Epithelial cell of prostate (primary cell): ENCODE measurements at regions not wholly inside any gene's neighbourhood (a gene's known extent, or its start where the extent isn't known, plus 50 kb on each side); places are given as distances from the start of the nearest gene placed in this dataset.

Experiments
- DNase-seq: peaks from one replicate; pipeline ENCODE4 v3.0.0-alpha.2; 2011; ENCODE audit warnings: low read depth, low spot score
- H3K27ac ChIP-seq: fragments of 450-650 bp; 2 replicates; pipeline ENCODE4 v1.5.1; 2017; ENCODE audit warnings: mild to moderate bottlenecking

DNA sequence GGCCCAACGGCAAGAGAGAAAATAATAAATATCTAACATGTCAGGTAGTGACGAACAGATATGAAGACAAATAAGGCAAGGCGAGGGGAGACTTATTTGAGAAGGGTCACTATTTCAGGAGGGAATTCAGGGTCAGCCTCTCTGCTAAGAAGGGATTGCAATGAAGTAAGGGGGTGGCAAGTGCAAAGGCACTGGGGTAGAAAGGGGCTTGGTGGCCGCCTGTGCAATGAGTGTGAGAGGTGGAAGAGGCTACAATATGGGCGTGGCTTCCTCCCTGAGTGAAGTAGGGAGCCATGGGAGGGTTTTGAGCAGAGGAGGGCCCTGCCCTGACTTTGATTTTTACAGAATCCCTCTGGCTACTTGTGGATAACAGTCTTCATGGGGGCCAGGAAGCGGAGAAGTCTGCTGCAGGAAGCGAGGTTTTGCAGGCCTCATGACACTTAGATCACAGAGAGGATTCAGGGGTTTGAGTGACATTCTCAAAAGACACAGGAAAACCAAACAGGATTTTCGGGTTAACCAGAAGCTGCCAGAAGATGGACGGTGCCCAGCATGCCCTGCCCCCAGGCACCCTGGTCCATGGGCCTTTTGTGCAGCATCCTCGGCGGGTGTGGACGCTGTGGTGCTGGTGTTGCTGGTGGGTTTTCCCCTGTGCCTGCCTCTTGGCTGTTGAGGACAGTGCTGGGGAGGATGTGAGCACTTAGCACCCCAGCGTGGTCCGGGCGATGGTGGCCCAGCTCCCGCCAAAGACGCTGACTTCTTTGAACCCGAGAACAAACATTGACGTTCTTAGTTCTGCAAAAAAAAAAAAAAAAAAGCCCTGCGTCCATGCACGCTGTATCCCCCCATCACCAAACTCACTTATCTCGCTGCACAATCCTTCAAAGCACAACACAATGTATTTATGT lies 124.2 kb upstream of the PTPN1 start:
- H3K27ac ChIP-seq, result no peak overlapping the region
- no peak for DNase-seq

- no peak for DNase-seq
- no peak overlapping the region for H3K27ac ChIP-seq
Measured at GRCh38 chr20:50386641-50386960, 123.6 kb upstream of the PTPN1 start.

DNA sequence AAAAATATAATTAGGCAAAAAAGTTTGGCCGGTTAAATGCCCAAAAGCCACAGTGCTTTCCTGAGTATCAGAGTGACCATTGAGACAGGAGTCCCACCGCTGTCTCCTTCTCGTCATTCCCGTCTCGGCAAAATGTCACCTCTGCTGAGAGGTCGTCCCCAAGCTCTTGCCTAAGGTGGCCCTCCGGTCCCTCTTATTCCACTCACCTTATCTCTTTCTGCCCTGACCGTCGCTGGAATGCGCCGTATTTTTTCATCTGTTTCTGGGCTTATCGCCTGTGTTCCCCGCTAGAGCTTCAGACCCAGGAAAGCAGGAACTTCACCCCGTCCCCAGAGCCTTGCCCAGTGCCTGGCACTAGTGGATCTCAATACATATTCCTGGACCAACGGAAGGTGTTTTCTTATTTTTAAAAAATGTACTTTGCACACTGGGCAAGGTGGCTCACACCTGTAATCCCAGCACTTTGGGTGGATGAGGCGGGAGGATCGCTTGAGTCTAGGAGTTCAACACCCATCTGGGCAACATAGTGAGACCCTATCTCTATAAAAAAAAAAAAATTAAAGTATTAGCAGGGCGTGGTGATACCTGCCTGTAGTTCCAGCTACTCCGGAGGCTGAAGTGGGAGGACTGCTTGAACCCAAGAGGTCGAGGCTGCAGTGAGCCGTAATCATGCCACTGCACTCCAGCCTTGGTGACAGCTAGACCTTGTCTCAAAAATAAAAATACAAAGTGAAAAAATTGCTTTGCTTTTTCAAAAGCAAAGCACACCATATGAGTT lies 122.8 kb upstream of the PTPN1 start:
- no peak for DNase-seq
- H3K27ac ChIP-seq, result no peak overlapping the region

DNA sequence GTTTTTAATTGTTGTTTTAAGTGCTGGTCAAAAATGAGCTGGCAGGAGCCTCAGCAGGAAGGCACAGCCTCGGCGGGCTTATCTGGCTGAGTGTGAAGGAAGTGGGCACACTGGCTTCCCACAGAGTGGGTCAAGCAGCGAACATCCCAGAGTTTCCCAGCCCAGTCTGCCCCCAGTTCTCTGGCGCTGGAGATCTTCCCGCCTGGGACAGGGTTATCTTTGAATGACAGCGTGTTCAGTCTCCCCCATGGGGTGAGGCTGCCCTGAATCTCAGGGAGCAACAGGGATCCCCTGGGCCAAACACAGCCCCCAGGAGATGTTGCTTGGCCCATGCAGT lies 122.2 kb upstream of the PTPN1 start:
- no peak for DNase-seq
- no peak overlapping the region for H3K27ac ChIP-seq

DNA sequence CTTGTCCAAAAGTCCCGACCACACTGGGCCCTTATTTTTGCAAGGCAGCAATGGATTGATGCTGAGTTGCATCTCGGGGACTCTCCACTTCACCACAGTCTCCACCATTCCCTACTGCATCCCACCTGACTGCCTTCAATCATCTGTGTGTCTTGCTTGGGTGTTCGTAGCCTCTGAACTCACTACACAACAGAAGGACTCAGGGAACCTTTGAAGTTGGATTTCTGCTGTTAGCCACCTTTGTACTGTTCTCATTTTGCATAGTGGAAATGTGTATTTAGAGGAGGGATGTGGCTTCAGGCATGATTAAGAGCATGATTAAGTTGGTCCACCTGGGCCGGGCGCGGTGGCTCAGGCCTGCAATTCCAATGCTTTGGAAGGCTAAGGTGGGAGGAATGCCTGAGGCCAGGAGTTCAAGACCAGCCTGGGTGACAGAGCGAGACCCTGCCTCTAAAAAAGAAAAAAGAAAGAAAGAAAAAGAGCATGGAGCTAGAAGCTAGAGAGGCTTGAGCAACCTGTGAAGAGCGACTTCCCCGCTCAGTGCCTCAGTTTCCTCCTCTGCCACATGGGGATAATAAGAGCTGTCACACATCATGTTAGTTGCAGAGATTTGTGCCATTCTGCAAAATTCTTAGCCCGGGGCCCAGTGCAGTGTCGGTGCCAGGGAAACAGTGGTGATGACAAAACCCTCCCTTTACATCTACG lies 121.3 kb upstream of the PTPN1 start:
- no peak for DNase-seq
- no peak overlapping the region for H3K27ac ChIP-seq

DNA sequence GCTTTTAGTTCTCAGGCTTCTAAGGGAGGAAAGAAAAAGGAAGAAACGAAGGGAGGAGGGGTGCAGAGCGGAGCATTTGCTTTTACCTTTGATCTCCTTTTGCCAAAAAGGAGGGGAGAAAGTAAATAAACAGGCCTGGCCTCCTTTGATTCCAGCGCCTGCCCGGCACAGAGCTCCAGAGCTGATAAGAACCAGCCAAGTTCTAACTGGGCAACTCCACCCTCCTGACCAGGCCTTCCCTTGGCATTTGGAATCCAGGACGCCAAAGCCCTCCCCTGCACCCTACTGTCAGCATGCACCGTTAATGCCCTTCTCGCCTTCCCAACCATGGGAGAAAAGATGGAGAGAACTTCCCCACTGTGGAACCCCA lies 120.8 kb upstream of the PTPN1 start:
- no peak for DNase-seq
- H3K27ac ChIP-seq, result no peak overlapping the region

- no peak for DNase-seq
Measured at GRCh38 chr20:50389808-50390684, 120.1 kb upstream of the PTPN1 start.

GRCh38 chr20:50390685-50391443 lies 119.3 kb upstream of the PTPN1 start:
- DNase-seq, result no peak
- H3K27ac ChIP-seq, result no peak overlapping the region

More at GRCh38 chr20:50389808-50390684, 120.1 kb upstream of the PTPN1 start:
- H3K27ac ChIP-seq, result no peak overlapping the region

- no peak overlapping the region for H3K27ac ChIP-seq
- DNase-seq, result no peak
Measured at GRCh38 chr20:50391444-50392137, 118.6 kb upstream of the PTPN1 start.

DNA sequence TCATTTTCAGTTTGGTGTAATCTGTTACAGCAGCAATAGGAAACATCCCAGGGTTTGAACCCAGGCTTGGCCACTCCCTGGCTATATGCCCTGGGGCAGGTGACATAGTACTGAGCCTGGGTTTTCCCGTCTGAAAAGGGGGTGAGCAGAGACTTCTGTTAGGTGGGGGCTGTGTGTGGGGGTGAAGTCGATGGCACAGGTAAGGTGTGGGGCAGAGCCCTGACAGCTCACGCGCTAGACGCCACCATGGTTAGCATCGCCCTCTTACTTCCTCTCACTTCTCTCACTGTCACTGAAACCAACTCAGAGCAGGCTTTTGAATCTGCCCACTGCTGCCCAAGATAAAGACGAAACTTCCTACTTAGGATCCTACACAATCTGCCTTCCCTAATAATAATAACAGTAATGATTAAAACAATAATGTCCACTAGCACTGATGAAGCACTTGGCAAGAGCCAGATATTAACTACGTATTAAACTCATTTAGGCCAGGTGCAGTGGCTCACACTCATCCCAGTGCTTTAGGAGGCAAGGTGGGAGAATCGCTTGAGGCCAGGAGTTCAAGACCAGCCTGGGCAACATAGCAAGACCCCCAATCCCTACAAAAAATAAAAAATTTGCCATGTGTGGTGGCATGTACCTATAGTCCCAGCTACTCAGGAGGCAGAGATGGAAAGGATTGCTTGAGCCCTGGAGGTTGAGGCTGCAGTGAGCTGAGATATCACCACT lies 117.9 kb upstream of the PTPN1 start:
- no peak overlapping the region for H3K27ac ChIP-seq
- DNase-seq, result no peak

- DNase-seq, result no peak
- no peak overlapping the region for H3K27ac ChIP-seq
Measured at GRCh38 chr20:50393242-50393641, 116.9 kb upstream of the PTPN1 start.

DNA sequence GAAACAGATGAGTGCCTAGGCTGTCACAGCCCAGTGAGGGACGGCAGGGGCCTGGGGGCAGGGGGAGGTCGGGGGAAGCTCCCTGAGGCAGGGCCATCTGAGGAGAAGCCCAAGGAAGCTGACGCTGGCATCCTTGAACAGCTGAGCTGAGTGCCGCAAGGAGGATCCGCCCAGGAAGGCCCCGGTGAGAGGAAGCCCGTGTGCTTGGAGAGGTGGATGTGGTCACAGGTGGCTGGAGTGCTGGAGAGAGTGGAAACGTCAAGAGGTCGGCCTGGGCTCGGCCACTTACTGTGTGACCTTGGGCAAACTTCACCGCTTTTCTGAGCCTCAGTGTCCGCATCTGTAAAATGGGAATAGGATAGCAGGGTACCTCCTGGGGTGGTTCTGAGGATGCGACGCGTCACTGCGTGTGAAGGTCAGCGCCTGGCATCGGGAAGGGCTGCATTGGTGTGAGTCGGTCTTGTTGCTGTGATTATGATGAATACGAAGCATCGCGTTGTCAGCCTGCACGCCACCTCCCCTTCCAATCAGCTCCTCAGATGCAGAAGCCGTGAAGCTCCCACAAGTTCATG lies 116.1 kb upstream of the PTPN1 start:
- no peak overlapping the region for H3K27ac ChIP-seq
- no peak for DNase-seq

GRCh38 chr20:50394569-50394968 lies 115.6 kb upstream of the PTPN1 start:
- H3K27ac ChIP-seq, result no peak overlapping the region
- no peak for DNase-seq

DNA sequence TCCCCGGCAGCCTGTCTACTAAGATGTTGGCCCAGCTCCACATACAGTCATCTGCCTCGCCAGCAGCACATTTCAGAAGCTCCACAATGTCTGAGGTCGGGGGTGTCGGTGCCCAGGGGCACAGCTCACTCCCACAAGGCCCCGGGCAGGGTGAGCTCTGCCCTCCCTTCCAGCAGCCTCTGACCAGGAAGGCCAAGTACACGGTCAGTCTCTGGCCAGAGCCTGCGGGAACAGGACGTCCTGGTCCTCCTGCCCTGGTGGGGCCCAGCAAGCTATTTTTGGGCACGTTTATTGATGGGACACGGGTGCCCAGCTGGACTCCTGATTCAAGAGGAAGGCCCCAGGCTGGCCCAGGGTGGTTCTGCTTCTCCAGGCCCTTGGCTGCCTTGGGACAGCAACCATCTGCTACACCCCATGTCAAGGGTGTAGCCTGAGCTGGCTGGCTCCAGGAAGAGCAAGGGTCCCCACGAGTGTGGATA lies 114.9 kb upstream of the PTPN1 start:
- no peak for DNase-seq
- H3K27ac ChIP-seq, result no peak overlapping the region

DNA sequence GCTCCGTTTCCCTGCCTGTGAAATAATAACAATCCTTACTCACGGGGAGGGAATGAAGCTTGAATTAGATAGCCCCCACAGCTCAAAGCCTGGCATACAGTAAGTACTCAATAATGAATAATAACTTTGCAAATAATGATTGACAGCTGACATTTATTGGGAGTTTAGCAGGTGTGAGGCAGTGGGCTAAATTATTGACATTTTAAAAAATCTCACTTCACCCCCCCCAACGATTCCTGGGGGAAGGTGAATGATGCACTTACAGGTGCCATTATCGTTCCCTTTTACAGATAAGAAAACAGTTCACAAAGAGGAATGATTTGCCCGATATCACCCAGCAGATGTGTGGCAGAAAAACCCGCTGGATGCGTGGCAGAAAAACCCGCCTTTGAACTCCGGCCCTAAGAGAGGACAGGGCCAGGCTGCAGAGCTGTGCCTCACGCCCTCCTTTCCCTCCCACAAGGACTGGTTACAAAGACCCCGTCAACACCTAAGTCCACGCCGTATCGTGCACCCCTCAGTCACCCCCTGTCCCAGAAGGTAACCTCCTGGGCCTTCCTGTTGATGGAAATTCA lies 114.2 kb upstream of the PTPN1 start:
- no peak overlapping the region for H3K27ac ChIP-seq
- no peak for DNase-seq

GRCh38 chr20:50396623-50397022 lies 113.6 kb upstream of the PTPN1 start:
- no peak overlapping the region for H3K27ac ChIP-seq
- no peak for DNase-seq

- no peak overlapping the region for H3K27ac ChIP-seq
Measured at GRCh38 chr20:50397058-50397457, 113.1 kb upstream of the PTPN1 start.

More at GRCh38 chr20:50397058-50397457, 113.1 kb upstream of the PTPN1 start:
- DNase-seq, result no peak
